Stimulated activated CD8-positive, alpha-beta memory T cell treated with anti-CD3 and anti-CD28 coated beads, Interleukin-2, amount 100 ng/mL, for 48 hours (primary cell): ENCODE measurements at regions not wholly inside any gene's neighbourhood (a gene's known extent, or its start where the extent isn't known, plus 50 kb on each side); places are given as distances from the start of the nearest gene placed in this dataset.
"Not testable (repeated sequence)": the region's sequence is repeated elsewhere in the genome, so short reads cannot be mapped to it uniquely, and the experiment has no call there.

Source experiments
- DNase-seq, 2 donors: peaks; one replicate each; pipeline ENCODE4 v3.0.0-alpha.2; 2020; ENCODE audit warnings: low read depth in 2 of 2

- DNase-seq = no peak
Measured at GRCh38 chr2:11922294-11922693, 175.9 kb downstream of the LPIN1 start.

GRCh38 chr2:11923935-11924334 is 177.5 kb downstream of the LPIN1 start:
- no peak for DNase-seq

- DNase-seq = no peak
Measured at GRCh38 chr2:11925295-11926066, 179.0 kb downstream of the LPIN1 start.

DNA sequence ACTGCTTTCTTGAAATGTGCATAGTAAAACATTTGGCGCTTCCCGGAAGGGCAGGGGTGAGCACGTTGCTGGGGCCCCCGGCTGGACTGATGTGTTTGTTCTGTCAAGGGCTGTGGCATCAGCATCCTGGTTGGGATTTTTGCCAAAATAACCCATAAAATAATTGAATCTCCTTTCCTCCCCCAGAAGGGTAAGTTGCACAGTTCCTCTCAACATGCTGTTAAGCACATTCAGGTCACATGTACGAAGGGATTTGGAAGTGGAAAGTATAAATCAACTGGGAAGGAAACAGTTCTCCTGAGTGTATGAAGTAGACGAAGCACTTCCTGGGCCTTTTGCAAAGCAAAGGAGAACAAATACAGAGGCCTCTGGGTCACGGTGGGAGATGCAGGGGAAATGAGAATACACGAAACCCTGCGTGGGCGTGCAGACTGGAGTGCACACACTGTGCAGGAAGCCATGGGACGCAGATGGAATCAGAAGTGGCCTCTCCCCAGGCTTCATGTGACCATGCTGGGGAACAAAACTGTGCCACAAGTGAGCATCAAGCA is 183.9 kb downstream of the LPIN1 start:
- no peak for DNase-seq

DNA sequence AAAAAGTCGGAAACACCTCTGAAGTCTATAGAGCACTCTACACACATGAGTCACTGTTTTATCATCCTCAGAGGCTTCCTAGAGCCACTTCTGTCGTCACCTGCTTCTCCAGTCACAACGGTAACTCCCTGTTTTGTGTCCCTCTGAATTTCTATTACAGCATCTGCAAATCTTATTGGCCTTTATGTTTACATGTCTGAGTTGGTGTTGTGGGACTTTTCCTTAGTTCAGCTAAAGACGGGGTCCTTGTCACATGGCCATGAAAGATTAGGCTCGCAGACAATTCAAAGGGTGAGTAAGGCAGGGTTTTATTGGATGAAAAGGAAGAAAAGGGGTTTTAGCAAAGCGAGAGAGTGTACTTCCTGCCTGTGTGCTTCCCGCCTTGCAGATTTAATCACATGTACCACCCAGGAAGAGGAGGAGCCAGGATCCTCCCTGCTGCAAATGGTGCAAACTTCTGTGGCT is 185.6 kb downstream of the LPIN1 start:
- DNase-seq = no peak

GRCh38 chr2:11932962-11933361 is 186.5 kb downstream of the LPIN1 start:
- DNase-seq = no peak

GRCh38 chr2:11933854-11934253 is 187.4 kb downstream of the LPIN1 start:
- DNase-seq = no peak

- DNase-seq = no peak
Measured at GRCh38 chr2:11936761-11937160, 190.3 kb downstream of the LPIN1 start.

DNA sequence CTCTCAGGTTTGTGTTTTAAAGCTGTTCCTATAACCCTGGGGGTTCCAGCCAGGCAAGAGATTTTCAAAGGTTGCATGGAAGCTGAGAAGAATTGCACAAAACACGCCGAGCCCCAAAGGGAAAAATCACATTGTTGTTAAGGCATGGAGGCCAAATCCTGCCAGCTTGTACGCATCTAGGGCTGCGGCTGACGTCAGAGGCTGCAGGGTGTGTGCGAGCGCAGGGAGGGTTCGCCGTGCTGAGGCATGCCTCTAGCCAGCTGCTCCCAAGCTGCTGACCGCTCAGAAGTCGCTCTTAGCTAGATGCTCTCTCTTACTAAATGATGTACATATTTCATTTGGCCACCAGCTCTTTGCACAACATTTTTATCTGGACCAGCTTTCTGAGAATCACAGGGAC is 191.8 kb downstream of the LPIN1 start:
- no peak for DNase-seq

GRCh38 chr2:11939523-11939922 is 193.1 kb downstream of the LPIN1 start:
- no peak for DNase-seq

DNA sequence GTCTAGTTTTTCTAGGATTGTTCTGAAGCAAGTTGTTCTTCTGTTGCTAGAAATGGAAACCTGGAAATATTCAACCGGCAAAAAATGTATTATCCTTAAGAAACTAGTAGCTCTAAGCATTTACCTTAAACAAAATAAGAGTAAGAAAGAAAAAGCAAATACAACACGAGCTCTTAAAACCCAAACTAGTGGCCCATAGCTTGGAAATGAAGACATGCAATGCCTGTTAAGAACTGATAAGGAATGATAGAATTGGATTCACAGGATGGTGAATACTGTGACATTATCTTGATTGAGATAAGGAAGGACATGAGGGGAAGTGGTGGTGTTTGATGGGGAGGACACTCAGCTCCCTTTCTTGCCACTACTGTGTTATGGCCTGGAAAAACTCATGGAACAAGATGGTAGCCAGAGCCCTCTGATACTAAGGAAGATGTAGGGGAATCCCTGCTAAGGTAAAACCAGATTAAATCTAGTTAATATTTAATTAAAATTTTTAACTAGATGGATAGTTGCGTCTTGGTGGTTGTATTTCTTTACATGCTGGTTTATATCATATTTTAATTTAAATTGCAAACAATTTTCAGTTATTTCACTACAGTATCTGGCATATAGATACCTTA is 193.8 kb downstream of the LPIN1 start:
- DNase-seq = no peak

- no peak for DNase-seq
Measured at GRCh38 chr2:11940799-11941198, 194.4 kb downstream of the LPIN1 start.

DNA sequence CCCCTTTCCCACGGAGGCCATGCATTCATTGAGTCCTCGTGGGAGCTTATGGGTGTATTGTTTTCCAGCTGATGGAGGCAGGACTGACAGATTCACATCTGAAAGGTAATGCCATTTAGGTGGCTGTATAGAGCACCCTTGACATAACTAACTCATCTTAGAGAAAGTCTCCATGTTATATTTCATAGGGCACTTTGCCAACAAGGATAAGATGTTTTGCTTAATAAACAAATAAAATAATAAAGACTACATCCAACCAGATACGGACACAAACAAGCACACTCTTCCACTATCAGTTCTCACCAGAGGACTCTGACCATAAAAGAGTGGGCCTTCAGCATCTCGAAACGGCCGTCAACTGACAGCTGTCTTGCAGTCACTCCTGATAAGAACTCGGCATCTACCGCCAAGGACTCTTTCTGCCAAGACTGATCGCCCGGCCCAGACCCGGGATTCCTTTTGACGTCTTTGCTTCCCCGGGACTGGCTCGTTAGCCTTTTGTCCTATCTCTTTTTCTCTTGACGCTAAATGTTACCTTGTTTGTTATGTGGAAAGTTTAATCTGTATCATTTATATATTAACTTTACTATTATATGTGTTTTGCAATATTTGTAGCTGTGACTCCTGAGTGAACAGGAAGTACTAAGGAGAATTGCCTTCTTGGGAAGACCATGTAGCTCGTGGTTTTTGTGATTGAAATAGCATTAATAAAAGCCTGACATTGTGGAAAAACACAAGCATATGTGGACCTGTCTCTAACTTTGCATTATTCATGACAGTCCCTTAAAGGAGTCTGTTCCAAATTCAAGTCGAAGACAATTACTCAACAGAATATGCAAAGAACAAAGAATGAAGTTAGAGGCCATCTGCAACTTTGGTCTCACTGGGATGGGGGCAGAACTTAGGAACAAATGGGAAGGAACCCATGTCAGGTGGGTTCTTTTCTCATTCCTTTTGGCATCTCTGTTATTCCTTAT is 195.1 kb downstream of the LPIN1 start:
- no peak for DNase-seq

- no peak for DNase-seq
Measured at GRCh38 chr2:11942178-11942569, 195.7 kb downstream of the LPIN1 start.

DNA sequence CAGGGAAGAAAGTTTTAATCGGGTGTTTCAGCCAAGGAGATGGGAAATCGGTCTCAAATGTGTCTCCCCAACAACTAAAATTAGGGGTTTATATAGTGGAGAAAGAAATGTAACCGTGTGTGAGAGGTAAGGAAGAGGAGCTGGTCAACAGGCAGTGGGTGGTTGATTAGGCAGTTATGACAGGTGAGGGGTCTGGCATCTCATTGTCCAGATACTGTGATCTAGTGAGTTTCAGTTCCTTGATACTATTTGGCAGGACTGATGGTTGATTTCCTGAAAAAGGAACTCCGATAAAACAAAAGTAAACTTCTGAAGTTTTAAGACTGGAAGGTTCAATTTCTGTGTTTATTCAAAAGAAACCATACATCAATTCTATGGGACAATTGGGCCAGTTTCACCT is 197.9 kb downstream of the LPIN1 start:
- DNase-seq = no peak

- DNase-seq = no peak
Measured at GRCh38 chr2:11945139-11946126, 199.0 kb downstream of the LPIN1 start.

DNA sequence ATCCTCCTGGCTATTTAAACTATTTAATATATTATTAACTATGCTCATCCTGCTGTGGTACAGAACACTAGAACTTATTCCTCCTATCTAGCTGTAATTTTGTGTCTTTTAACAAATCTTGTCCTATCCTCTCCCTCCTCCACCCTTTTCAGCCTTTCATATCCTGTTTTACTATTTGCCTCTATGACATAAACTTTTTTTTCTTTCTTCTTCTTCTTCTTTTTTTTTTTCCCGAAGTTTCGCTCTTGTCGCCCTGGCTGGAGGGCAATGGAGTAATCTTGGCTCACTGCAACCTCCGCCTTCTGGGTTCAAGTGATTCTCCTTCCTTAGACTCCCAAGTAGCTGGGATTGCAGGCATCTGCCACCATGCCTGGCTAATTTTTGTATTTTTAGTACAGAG is 201.5 kb downstream of the LPIN1 start:
- no peak for DNase-seq

DNA sequence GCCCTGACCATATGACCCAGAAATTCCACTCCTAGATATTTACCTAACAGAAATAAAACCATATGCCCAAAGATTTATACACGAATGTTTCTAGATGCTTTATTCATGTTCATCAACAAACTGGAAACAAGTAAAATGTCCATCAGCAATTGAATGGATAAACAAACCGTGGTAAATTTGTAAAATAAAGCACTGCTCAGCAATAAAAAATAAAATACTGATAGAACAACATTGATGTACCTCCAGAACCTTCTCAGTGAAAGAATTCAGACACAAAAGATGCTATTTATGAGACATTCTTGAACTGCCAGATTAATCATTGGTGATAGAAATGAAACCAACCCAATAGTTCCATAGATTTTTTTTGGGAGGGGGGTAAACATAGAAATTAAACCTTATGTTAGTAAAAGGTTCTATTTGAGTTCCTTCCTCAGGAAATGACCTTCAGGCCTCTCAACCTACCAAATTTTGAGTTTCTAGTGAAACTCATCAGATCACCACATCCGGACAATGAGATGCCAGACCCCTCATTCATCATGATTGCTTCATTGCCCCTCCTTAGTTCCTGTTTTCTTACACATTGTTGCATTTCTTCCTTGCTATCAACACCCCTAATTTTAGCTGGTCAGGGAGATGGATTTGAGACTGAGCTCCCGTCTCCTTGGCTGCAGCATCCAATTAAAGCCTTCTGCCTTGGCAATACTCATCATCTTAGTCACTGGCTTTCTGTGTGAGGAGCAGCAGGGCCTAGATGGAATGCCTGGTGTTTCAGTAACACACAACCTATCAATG is 203.5 kb downstream of the LPIN1 start:
- no peak for DNase-seq

DNA sequence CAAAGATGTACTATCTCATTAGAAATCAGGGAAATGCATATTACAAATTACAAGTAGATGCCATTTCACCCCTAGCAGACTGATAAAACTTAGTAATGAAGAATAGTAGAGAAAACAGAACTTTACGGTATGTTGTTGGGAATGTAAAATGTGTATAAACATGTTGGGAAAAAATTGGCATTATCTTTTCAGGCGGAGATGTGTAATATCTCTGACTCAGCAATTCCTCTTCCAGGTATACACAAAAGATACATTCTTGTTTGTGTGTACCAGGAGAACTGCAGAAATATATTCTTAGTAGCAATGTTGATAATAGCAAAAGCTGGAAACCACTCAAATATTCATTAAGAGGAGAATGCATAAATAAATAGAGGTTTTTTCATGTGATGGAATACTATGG is 204.5 kb downstream of the LPIN1 start:
- no peak for DNase-seq

- DNase-seq = not testable (repeated sequence)
Measured at GRCh38 chr2:11951492-11951891, 205.1 kb downstream of the LPIN1 start.
